SH-SY5Y (cell line): ENCODE measurements at regions not wholly inside any gene's neighbourhood (a gene's known extent, or its start where the extent isn't known, plus 50 kb on each side); places are given as distances from the start of the nearest gene placed in this dataset.

Experiments used
- GATA2 ChIP-seq: IDR thresholded peaks from 2 replicates; pipeline ENCODE4 v1.6.1; 2011; ENCODE audit warnings: mild to moderate bottlenecking, low read depth, low read length
- GATA3 ChIP-seq: IDR thresholded peaks from 2 replicates; pipeline ENCODE4 v1.6.1; 2011; ENCODE audit warnings: low read depth, mild to moderate bottlenecking, low read length, moderate library complexity

- TF ChIP-seq GATA3 (no peak), GATA2 (no peak)
Observed at GRCh38 chrX:39550795-39551361, 546.9 kb downstream of the BCOR start.
